Epithelial cell of proximal tubule (primary cell): ENCODE measurements at regions not wholly inside any gene's neighbourhood (a gene's known extent, or its start where the extent isn't known, plus 50 kb on each side); places are given as distances from the start of the nearest gene placed in this dataset.
"Not testable (repeated sequence)": the region's sequence is repeated elsewhere in the genome, so short reads cannot be mapped to it uniquely, and the experiment has no call there.

Experiments used
- DNase-seq: peaks from one replicate; pipeline ENCODE4 v3.0.0-alpha.2; 2011; ENCODE audit warnings: low read depth
- H3K4me3 ChIP-seq: 2 replicates; pipeline ENCODE4 v1.5.1; 2011; ENCODE audit warnings: low read depth, mild to moderate bottlenecking, low read length
- CTCF ChIP-seq: conservative IDR thresholded peaks from 2 replicates; pipeline ENCODE4 v1.5.1; 2012; ENCODE audit warnings: low read depth, mild to moderate bottlenecking, low read length

GRCh38 chr20:53657732-53658131 lies 64.1 kb upstream of the ZNF217 start:
- no peak overlapping the region for H3K4me3 ChIP-seq
- no peak for TF ChIP-seq CTCF
- DNase-seq, result no peak

GRCh38 chr20:53657279-53657678 lies 63.6 kb upstream of the ZNF217 start:
- no peak for DNase-seq
- no peak overlapping the region for H3K4me3 ChIP-seq
- no peak for TF ChIP-seq CTCF

GRCh38 chr20:53656293-53657202 lies 62.9 kb upstream of the ZNF217 start:
- no peak for DNase-seq
- no peak overlapping the region for H3K4me3 ChIP-seq
- no peak for TF ChIP-seq CTCF

GRCh38 chr20:53655625-53656292 lies 62.1 kb upstream of the ZNF217 start:
- no peak for TF ChIP-seq CTCF
- H3K4me3 ChIP-seq, result no peak overlapping the region
- no peak for DNase-seq

GRCh38 chr20:53654932-53655624 lies 61.4 kb upstream of the ZNF217 start:
- no peak for DNase-seq
- H3K4me3 ChIP-seq, result no peak overlapping the region
- TF ChIP-seq CTCF, result no peak

GRCh38 chr20:53654521-53654920 lies 60.9 kb upstream of the ZNF217 start:
- H3K4me3 ChIP-seq, DNase-seq: not testable (repeated sequence)

- TF ChIP-seq CTCF, result no peak
- no peak overlapping the region for H3K4me3 ChIP-seq
- no peak for DNase-seq
These were observed 59.3 kb upstream of the ZNF217 start for GRCh38 chr20:53652859-53653517.
